ENCODE measurements at regions not wholly inside any gene's neighbourhood (a gene's known extent, or its start where the extent isn't known, plus 50 kb on each side); places are given as distances from the start of the nearest gene placed in this dataset.

GRCh38 chr4:102168580-102168979, 176.7 kb downstream of the SLC39A8 start:
- Histone ChIP-seq H3K4me1 (replicated peaks in 1 of 2) (no peaks in the 10 kb centered on the region), H3K9me3 (replicated peaks in 1 of 3) (no peaks in the 10 kb centered on the region), H3K27me3 (no peaks in the 10 kb centered on the region), H3K27ac (no peak overlapping the region), H3K36me3 (replicated peaks in 1 of 2) (no peaks in the 10 kb centered on the region), H3K4me3 (no peak overlapping the region)
- intact Hi-C loops (cut with DNase I), result no loop called here
- no peak for DNase-seq
- no peak for TF ChIP-seq POLR2A (IDR thresholded peaks at IDR 0.05)
- TF ChIP-seq, protein P1, sequence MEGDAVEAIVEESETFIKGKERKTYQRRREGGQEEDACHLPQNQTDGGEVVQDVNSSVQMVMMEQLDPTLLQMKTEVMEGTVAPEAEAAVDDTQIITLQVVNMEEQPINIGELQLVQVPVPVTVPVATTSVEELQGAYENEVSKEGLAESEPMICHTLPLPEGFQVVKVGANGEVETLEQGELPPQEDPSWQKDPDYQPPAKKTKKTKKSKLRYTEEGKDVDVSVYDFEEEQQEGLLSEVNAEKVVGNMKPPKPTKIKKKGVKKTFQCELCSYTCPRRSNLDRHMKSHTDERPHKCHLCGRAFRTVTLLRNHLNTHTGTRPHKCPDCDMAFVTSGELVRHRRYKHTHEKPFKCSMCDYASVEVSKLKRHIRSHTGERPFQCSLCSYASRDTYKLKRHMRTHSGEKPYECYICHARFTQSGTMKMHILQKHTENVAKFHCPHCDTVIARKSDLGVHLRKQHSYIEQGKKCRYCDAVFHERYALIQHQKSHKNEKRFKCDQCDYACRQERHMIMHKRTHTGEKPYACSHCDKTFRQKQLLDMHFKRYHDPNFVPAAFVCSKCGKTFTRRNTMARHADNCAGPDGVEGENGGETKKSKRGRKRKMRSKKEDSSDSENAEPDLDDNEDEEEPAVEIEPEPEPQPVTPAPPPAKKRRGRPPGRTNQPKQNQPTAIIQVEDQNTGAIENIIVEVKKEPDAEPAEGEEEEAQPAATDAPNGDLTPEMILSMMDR (IDR thresholded peaks at IDR 0.05), result no peak
- WGBS, 4 donors, result 87 to 90% (median 88%) methylated on average over 4 of the region's 4 CpGs

DNA sequence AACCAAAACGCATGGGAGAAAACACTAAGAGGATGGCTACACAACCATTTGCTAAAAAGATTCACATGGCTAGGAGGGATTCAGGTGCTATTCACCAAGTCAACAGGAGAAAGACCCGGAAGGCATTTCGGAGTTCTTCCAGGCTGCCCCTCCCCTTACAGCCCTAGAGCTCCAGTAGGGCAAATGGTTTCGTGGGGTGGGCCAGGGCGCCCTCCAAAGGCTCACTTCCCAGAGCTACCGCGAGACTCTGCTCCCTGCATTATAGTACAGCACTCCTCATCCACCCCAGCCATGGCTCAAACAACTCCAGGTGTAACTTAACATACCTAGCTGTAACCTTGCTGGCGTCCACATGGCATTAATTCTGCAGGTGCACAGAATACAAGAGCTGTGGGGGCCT, 179.7 kb downstream of the SLC39A8 start:
- Histone ChIP-seq H3K27ac (no peak overlapping the region), H3K36me3 (replicated peaks in 1 of 2) (no peaks in the 10 kb centered on the region), H3K27me3 (no peaks in the 10 kb centered on the region), H3K4me3 (no peak overlapping the region), H3K9me3 (replicated peaks in 1 of 3) (no peaks in the 10 kb centered on the region), H3K4me1 (replicated peaks in 1 of 2) (no peaks in the 10 kb centered on the region)
- intact Hi-C loops (cut with DNase I), result no loop called here
- no peak for DNase-seq
- 78 to 96% (median 85%) methylated on average over 7 to 8 of the region's 8 CpGs for WGBS, 4 donors
- TF ChIP-seq POLR2A (IDR thresholded peaks at IDR 0.05), result no peak
- TF ChIP-seq, protein P1 (IDR thresholded peaks at IDR 0.05), result no peak

DNA sequence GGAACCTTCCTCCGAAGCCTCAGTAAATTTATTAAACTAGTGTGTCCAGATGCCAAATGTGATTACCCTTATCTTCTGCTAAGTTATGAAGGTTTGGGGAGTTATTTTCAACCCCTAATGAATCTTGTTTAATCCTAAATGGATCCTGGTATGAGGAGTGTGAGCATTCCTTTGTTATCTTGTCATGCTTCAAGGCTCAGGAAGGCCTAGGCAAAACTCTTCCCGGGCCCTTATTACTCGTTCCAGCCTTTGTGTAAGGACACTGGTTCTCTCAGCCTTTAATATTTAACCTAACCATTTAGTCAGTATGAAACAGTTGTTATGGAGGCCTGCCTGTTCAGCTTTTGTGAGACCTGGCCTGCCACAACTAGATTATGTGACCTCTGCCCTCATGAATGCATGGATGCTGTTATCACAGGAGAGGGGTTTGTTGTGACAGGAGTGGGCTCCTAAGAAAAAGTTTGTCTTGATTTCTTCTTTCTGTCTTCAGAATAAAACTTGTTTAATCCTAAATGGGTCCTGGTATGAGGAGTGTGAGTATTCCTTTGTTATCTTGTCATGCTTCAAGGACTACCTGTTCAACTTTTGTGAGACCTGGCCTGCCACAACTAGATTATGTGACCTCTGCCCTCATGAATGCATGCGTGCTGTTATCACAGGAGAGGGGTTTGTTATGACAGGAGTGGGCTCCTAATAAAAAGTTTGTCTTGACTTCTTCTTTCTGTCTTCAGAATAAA, 181.7 kb downstream of the SLC39A8 start:
- Histone ChIP-seq H3K9me3 (replicated peaks in 1 of 3) (no peaks in the 10 kb centered on the region), H3K27me3 (no peaks in the 10 kb centered on the region), H3K4me1 (replicated peaks in 1 of 2) (no peaks in the 10 kb centered on the region), H3K27ac (no peak overlapping the region), H3K36me3 (replicated peaks in 1 of 2) (no peaks in the 10 kb centered on the region), H3K4me3 (no peak overlapping the region)
- no peak for DNase-seq
- intact Hi-C loops (cut with DNase I), result no loop called here
- TF ChIP-seq, protein P1 (IDR thresholded peaks at IDR 0.05), result no peak
- TF ChIP-seq POLR2A (IDR thresholded peaks at IDR 0.05), result no peak
- WGBS, 4 donors, result 47 to 67% (median 52%) methylated on average over 4 of the region's 4 CpGs

- no peaks in the 10 kb centered on the region for H3K9me3 ChIP-seq (replicated peaks in 1 of 3)
- intact Hi-C loops (cut with DNase I), result no loop called here
- no peak for DNase-seq
- H3K4me3 ChIP-seq, result no peak overlapping the region
- H3K27me3 ChIP-seq, result no peaks in the 10 kb centered on the region
- TF ChIP-seq POLR2A (IDR thresholded peaks at IDR 0.05), result no peak
- TF ChIP-seq, protein P1 (IDR thresholded peaks at IDR 0.05), result no peak
- H3K36me3 ChIP-seq (replicated peaks in 1 of 2), result no peaks in the 10 kb centered on the region
- WGBS, 4 donors, result 87 to 92% (median 88%) methylated on average over 6 of the region's 6 CpGs
- H3K27ac ChIP-seq, result no peak overlapping the region
- no peaks in the 10 kb centered on the region for H3K4me1 ChIP-seq (replicated peaks in 1 of 2)
Measured at GRCh38 chr4:102157984-102158383, 187.3 kb downstream of the SLC39A8 start.
